Gastroesophageal sphincter (tissue), 3 donors: ENCODE measurements at regions not wholly inside any gene's neighbourhood (a gene's known extent, or its start where the extent isn't known, plus 50 kb on each side); places are given as distances from the start of the nearest gene placed in this dataset.

Experiments
- CTCF ChIP-seq, 4 experiments: fragments of 200-600 bp in 2 of 4; fragments of 450-650 bp in 2 of 4; sonication (generic) in 1 of 4; IDR thresholded peaks; one replicate each; pipeline ENCODE4 v1.5.1; 2017 to 2019; ENCODE audit warnings: antibody characterized with exemption in 4 of 4, mild to moderate bottlenecking in 2 of 4, moderate library complexity in 2 of 4
- POLR2AphosphoS5 ChIP-seq: sonication (generic); formaldehyde crosslinking; IDR thresholded peaks from one replicate; pipeline ENCODE4 v1.6.1; 2017; ENCODE audit warnings: antibody characterized with exemption

DNA sequence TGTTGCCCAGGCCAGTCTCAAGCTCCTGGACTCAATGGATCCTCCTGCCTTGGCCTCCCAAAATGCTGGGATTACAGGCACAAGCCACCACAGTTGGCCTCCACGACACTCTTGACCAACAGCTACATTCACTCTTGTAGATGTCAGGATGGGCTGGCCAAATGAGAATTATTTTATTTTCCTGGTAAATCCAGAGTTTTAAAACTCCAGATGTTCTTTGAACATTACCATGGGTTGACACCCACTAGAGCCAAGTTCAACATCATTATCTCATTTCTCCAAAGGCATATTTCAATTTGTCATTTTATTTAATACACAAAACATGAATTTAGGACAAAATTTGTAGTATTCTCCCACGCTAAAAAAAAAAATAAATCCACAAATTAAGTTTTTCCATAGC lies 56.5 kb upstream of the FOXN3 start:
- TF ChIP-seq CTCF (IDR thresholded peaks at IDR 0.05), result no peak
- TF ChIP-seq POLR2AphosphoS5, result no peak
